ENCODE measurements at regions not wholly inside any gene's neighbourhood (a gene's known extent, or its start where the extent isn't known, plus 50 kb on each side); places are given as distances from the start of the nearest gene placed in this dataset.

GRCh38 chr5:4541334-4541733 is 598.8 kb upstream of the ADAMTS16 start:
- DNase-seq = no peak

GRCh38 chr5:4542145-4542778 is 597.9 kb upstream of the ADAMTS16 start:
- DNase-seq = no peak

GRCh38 chr5:4544049-4544670 is 596.0 kb upstream of the ADAMTS16 start:
- DNase-seq = no peak

- no peak for DNase-seq
Observed at GRCh38 chr5:4547547-4547946, 592.6 kb upstream of the ADAMTS16 start.

GRCh38 chr5:4548341-4548740 is 591.8 kb upstream of the ADAMTS16 start:
- no peak for DNase-seq

GRCh38 chr5:4549351-4549750 is 590.8 kb upstream of the ADAMTS16 start:
- DNase-seq = no peak

- no peak for DNase-seq
Observed at GRCh38 chr5:4551034-4551433, 589.1 kb upstream of the ADAMTS16 start.

- no peak for DNase-seq
Observed at GRCh38 chr5:4553130-4553529, 587.0 kb upstream of the ADAMTS16 start.

GRCh38 chr5:4553978-4554377 is 586.2 kb upstream of the ADAMTS16 start:
- no peak for DNase-seq

GRCh38 chr5:4555725-4556285 is 584.3 kb upstream of the ADAMTS16 start:
- DNase-seq = no peak

GRCh38 chr5:4561403-4561802 is 578.7 kb upstream of the ADAMTS16 start:
- no peak for DNase-seq

- DNase-seq = no peak
Observed at GRCh38 chr5:4563400-4563799, 576.7 kb upstream of the ADAMTS16 start.

- no peak for DNase-seq
Observed at GRCh38 chr5:4570047-4570995, 569.8 kb upstream of the ADAMTS16 start.

- no peak for DNase-seq
Observed at GRCh38 chr5:4571248-4571948, 568.7 kb upstream of the ADAMTS16 start.

GRCh38 chr5:4572311-4573100 is 567.6 kb upstream of the ADAMTS16 start:
- DNase-seq = no peak

GRCh38 chr5:4575608-4576007 is 564.5 kb upstream of the ADAMTS16 start:
- no peak for DNase-seq

- DNase-seq = no peak
Observed at GRCh38 chr5:4576161-4576748, 563.9 kb upstream of the ADAMTS16 start.

- no peak for DNase-seq
Observed at GRCh38 chr5:4576908-4577307, 563.2 kb upstream of the ADAMTS16 start.

GRCh38 chr5:4579679-4580078 is 560.5 kb upstream of the ADAMTS16 start:
- DNase-seq = no peak

GRCh38 chr5:4580772-4581171 is 559.4 kb upstream of the ADAMTS16 start:
- no peak for DNase-seq

GRCh38 chr5:4581289-4581688 is 558.8 kb upstream of the ADAMTS16 start:
- no peak for DNase-seq

- no peak for DNase-seq
Observed at GRCh38 chr5:4584982-4585381, 555.1 kb upstream of the ADAMTS16 start.

All from stimulated activated CD4-positive, alpha-beta T cell treated with anti-CD3 and anti-CD28 coated beads, Interleukin-2, amount 100 ng/mL, for 24 hours (primary cell).